ELF-1 (cell line): ENCODE measurements at regions not wholly inside any gene's neighbourhood (a gene's known extent, or its start where the extent isn't known, plus 50 kb on each side); places are given as distances from the start of the nearest gene placed in this dataset.

Experiments used
- DNase-seq: peaks from one replicate; pipeline ENCODE4 v3.0.0-alpha.2; 2016; ENCODE audit warnings: low read depth, low spot score

DNA sequence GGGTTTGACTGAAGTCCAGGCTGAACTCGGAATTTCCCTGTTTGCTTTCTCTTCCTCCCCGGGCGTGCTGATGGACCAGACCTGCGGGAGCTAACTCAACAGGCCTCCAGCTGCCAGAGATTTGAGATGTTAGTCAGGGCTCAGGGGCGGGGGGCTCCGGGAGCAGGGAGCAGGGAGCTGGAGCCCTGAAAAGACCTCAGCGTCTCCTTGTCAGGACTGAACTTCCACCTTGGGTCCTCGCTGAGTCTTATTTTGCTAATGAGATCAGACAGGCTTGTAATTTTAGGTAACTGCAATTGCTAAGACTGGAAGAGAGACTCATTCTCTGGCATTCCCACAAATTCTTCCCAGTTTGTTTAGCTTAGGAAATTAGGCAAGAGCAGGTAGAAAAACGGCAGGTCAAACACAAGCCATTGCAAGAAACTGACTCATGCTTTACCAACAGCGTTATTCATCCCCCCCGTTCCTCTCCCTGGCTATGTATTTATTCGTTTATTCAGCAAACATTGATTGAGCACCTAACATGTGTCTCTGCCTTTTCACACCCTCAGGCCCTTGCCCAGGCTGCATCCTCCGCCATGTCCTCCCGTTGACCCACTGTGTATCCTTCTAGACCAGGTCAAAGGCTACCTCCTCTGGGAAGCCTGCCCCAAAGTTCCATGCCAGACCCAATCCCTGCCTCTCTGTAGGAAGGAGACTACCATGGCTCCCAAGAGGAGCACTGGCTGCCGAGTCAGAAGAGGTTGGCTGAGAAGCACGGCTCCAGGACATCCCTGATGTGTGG lies 80.4 kb upstream of the DIO3 start:
- no peak for DNase-seq

- DNase-seq = no peak
Measured at GRCh38 chr14:101481557-101481956, 79.7 kb upstream of the DIO3 start.

DNA sequence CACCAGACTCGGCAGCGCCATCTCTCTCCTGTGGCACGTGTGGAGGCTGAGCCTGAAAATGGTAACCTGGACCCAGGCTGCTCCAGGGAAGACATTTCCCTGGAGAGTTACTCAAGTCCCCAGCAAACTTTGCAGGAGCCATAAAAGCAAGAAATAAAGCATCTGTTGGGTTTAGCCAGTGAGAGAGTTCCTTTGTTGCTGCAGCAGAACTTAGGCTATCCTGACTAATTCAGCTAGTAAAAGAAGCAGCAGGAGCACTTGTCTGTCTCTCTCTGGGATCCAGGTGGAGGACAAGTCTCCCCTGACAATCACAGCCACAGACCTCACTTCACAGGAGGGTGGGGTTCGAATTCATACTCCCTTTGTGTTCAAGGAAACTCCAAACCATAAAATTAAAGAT lies 79.2 kb upstream of the DIO3 start:
- DNase-seq = no peak

DNA sequence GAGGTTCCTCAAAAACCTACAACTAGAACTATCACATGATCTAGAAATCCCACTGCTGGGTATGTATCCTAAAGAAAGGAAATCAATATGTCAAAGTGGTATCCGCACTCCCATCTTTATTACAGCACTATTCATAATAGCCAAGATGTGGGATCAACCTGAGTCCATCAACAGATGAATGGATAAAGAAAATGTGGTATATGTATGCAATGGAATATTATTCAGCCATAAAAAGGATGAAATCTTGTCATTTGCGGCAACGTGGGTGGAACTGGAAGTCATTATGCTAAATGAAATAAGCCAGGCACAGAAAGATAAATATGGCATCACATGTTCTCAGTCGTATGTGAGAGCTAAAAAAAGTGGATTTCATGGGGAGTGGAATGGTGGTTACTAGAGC lies 77.5 kb upstream of the DIO3 start:
- no peak for DNase-seq

DNA sequence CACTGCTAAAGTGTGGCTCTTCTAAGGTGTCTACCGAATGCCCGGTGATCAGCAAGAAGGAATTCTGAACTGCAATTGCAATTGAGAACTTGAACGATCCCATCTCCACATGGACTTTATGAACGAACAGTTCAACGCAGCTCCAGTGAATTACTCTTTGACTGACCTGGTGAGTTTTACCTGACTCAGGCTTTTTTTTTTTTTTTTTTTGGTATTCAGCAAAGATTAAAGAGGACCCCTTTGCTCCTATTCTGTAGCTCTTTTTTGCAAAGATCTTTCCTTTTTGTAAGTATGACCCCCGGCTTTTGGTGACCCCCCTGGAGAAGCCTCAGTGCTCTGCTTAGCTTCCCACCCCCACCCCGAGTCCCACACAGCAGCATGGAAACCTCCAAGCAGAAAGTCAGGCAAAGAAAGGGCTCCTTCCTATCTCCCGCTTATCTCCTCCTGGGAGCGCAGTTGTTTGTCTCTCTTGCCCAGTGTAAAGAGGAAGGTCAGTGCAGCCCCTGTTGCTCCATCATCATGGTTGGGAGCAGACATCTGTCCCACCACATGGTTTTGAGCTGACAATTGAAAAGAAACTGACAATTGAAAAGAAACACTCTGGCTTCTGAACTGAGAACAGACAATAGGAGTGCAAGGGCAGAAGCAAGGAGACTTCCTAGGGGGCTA lies 72.1 kb upstream of the DIO3 start:
- no peak for DNase-seq

- DNase-seq = no peak
Measured at GRCh38 chr14:101490771-101491170, 70.5 kb upstream of the DIO3 start.

GRCh38 chr14:101491841-101492240 lies 69.5 kb upstream of the DIO3 start:
- DNase-seq = no peak

DNA sequence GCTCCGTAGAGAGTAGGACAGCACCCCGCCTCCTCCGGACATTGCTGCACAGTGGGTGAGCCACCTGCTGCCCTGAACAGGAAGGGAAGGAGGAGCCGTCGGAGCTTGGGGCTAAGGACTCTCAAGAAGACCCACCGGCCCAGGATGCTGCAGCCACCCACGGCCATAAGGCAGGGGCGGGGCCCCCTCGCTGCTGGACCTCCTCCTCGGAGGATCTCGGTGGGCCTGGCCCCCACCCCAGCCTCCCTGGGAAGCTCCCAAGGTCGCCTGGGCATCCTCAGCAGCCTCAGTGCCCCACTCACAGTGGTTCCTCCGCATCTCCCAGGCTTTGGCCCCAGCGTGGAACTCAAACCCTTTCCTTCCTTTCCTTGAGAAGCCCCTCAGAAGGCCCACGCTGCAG lies 68.6 kb upstream of the DIO3 start:
- DNase-seq = no peak

DNA sequence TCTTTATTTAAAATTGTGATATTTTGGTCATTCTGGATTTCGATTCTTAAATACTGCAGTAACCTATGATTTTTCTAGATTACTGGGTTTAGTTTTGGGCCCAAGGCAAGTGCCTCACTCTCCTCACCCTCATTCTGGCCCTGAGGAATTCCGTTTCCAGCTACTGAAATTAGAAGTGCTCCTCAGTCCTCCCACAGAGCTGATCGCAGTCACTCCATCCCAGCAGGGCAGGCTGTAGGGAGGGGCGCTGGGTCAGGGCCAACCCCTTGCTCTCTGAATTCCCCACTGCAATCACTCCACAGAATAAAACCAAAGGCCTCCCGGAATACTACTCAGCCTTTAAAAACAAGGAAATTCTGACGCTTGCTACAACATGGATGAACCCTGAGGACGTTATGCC lies 66.5 kb upstream of the DIO3 start:
- DNase-seq = no peak

DNA sequence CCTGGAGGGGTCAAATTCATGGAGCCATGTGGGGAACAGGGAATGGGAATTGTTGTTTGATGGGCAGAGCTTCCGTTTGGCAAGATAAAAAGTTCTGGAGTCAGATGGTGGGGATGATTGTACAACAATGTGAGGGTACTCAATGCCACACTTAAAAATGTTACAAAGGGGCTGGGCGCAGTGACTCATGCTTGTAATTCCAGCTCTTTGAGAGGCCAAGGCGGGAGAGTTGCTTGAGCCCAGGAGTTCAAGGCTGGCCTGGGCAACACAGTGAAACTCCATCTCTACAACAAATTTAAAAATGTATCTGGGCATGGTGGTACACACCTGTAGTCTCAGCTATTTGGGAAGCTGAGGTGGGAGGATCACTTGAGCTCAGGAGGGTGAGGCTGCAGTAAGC lies 66.0 kb upstream of the DIO3 start:
- no peak for DNase-seq

DNA sequence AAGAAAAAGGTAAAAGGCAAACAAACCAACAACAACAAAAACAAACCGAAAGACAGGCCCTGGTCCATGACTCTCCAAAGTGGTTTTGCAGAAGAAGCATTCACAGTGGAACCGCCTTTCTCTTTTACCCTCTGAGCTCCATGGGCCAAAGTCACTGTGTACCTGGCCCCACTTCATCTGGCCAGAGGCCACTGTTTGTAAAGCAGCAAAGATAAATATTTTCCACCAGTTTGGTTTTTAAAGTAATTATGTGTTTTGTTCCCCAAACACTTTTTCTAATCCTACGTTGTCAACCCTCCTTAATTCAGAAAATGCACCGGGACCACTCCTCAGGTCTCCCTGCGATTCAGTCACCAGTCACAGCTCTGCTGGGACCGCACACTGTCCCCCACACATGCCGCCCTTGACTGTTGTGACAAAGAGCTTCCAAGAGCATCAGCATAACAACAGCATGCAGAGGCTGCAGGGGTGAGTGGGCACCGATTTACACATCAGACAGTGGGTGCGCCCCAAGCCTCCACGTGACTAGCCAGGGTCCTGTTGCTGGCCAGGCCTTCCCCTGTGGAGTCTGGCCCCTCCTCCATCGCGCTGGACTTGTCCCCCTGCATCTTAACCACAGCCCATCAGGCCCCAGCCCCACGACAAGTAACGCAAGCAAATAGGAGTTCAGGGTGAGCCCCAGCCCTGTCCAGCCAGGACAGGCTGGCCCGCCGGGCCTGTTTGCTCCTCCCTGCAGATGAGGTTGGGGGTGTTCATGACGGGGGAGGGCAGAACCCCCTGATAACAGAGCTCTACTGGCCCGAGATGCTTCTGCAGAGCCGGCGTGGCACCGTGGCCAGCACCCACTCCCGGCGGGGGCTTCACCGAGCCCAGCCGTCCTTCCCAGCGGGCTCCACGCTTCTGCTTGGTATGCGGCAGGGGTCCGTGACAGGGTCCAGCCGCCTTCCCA lies 65.2 kb upstream of the DIO3 start:
- peak; percentile 36 for DNase-seq

DNA sequence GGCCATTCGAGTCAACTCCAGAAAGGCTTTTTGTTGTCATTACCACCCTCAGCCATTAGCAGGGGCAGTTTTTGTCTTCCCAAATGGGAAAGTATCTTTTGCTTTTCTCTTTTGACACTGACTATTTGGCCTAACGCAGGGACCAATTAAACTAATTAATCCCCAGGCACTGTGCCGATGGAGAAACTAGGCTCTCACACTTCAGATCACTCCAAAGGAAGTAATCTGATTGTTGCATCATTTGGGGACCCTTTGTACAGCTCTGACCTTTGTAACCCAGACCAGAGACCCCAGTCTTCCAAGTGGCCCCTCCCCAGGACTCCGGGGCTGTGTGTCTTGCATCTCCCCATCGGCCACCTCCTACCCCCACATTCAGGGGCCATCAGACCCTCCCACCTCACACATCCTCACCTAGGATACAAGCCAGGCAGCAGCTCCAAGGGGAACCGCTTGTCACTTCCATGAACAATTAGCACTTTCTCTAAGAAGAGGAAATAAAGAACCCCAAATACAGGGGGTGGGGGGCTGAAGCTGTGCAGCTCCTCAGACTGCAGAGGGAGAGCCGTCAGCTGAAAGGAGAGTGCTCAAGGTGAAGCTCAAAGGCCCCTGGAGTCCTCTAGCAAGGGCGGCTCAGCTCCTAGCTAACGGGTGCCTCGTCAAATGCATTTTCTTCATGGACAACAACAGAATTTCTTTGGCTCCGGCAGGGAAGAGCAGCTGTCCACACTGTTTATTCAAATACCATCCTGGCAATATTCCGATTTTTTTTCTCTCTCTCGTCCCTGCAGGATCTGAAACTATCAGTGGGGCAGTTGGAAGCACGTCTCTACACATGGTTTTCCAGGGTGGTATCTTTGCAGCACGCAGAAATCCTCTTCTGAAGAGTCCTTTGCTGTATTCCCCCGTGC lies 64.3 kb upstream of the DIO3 start:
- no peak for DNase-seq

DNA sequence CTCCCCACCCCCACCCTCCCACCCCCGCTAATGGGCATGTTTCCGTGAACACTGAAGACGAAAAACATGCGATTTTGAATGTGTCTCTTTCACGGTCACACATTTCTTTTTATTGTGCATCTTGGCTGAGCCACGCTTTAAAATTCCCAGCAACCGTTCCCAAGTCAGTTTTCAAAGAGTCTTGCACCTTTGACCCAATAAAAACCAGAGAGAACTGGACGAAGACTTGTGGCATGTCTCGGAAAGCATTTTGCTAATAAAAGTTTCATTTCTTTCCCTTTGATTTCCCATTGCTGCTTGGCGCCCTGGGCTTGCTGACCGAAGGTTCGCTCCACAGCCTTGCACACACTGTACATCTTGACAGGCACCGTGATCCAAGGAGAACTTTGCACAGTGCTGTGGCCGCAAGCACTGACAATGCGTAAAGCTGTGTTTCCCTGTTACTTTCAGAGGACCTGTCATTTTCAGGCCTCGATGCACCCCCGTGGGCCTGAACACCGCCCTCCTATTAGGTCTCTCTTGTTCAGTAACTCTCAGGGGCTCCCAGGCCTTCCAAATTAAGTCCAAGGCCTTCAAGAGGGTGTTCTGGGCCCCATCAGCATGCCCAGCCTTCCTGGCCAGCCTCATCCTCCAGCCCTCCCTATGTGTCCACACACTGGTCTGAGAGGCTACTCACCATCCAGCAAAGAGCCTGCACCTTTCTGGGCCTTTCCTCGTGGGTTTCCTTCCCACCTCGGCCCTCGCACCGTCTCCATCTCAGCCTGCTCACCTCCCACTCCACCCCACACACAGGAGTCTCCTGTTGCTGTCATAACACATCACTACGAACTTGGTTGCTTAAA lies 63.4 kb upstream of the DIO3 start:
- no peak for DNase-seq

GRCh38 chr14:101498526-101498860 lies 62.8 kb upstream of the DIO3 start:
- no peak for DNase-seq

DNA sequence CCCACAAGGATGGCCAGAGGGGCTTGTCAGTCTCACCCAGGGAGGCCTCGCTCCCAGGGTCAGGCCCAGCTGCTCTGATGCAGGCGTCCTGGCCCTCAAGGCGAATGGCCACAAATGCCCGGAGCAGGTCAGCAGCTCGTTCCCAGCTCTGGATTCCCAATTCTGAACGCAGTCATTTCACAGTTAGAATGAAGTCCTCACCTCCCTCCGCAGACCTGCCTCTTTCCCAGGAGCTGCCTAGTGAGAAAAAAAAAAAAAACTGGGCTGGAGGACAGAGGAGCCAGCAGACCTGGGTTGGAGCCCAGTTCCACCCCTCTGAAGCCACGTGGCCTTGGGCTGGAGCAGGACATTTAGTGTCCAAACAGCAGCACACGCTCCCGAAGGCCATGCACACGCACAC lies 62.2 kb upstream of the DIO3 start:
- DNase-seq = no peak

- no peak for DNase-seq
Measured at GRCh38 chr14:101499513-101499912, 61.8 kb upstream of the DIO3 start.

GRCh38 chr14:101500061-101500460 lies 61.2 kb upstream of the DIO3 start:
- no peak for DNase-seq

DNA sequence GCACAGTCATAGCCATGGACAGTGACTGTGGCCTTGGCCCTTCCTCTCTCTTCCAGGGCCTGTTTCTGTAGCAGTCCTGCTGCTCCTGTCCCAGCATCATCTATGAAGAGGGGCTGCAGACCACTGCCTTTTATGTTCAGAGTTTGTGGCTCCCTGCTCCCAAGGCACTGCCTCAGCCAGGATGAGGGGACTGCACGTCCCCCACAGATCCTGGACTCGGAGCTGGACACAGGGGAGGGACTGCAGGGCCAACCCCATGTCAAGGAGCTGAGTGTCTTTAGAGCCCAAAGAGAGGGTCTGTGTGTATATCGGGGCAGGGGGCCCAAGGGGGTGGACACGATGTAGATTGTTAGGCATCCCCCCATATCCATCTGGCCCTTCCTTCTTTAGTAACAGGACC lies 60.6 kb upstream of the DIO3 start:
- DNase-seq = no peak

DNA sequence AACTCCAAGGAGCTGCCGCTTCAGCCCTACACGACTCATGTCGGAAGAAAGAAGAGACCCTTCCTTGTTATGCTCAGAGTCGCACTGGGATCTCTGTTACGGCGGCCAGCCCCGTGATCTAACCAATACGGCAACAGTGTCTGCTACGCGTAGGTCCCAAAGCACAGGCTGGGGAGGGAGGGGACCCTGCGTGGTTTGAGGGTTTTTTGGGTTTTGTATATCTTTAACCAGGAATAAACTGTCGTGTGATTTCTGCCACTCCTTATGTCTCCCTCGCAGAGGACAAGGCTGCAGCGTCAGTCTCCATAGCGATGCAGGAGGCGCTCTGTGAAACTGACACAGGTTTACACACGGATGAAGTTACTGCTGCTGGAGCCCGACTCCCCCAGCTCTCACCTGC lies 60.0 kb upstream of the DIO3 start:
- no peak for DNase-seq

DNA sequence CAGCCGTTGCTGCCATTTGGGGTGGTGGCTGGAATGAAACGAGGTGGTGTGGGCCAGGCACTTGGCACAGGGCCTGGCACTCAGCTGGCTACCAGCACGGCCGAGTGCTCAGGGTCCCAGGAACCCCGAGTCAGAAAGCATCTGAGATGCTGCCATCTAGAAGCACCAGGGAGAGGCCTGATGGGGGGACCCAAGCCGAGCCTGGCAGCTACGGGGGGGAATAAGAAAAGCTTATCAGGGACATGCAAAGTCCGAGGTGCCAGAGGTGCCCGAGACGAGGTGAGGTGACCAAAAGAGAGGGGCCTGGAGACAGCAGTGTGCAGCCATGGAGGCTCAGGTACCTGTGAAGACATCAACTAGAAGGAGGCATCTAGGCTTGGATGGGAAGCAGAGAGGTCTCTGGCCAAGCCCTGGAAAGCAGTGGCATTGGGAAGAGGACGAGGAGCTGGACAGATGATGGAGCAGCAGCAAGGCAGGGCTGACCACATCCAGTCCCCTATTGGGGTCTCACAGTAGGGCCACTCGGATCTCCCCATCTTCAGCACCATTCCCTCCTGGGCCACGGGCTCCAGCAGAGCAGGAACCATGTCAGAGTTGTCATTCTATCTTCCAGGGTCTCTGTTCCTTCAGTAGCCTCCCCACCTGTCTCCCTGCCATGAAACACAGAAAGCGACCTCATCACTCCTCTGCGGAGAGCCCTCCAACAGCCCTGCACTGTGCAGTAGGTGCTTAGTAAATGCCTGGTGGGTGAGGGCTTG lies 59.3 kb upstream of the DIO3 start:
- no peak for DNase-seq
